ENCODE measurements at regions not wholly inside any gene's neighbourhood (a gene's known extent, or its start where the extent isn't known, plus 50 kb on each side); places are given as distances from the start of the nearest gene placed in this dataset.

- H3K4me3 ChIP-seq (ENCODE audit: low read length in 3 of 3), result peak overlapping the region in 1 of 3 donors; percentile 38
- peaks cover 14 to 37% (median 15%) of the 10 kb centered on the region in 3 donors for H3K4me1 ChIP-seq (ENCODE audit: control insufficient read depth in 3 of 3, insufficient read depth in 3 of 3, low read length in 3 of 3)
- H3K27ac ChIP-seq (ENCODE audit: low read depth, low read length), result peak overlapping the region; percentile 57
- no peaks in the 10 kb centered on the region for H3K9me3 ChIP-seq (ENCODE audit: control insufficient read depth in 3 of 3, low read length in 3 of 3)
- peak overlapping the region in 1 of 3 donors; percentile 9 for H3K9ac ChIP-seq (ENCODE audit: low read depth in 1 of 3, low read length in 3 of 3)
- H3K27me3 ChIP-seq (ENCODE audit: control insufficient read depth in 3 of 3, insufficient read depth in 3 of 3, low read length in 3 of 3), result no peaks in the 10 kb centered on the region
- no peaks in the 10 kb centered on the region for H3K36me3 ChIP-seq (ENCODE audit: control insufficient read depth in 3 of 3, insufficient read depth in 3 of 3, low read length in 3 of 3)
Observed at GRCh38 chr5:6831678-6832671, 118.7 kb downstream of the TENT4A start.

- Histone ChIP-seq H3K27ac (ENCODE audit: low read depth, low read length) (peak overlapping the region; percentile 57), H3K9me3 (ENCODE audit: control insufficient read depth in 3 of 3, low read length in 3 of 3) (no peaks in the 10 kb centered on the region), H3K27me3 (ENCODE audit: control insufficient read depth in 3 of 3, insufficient read depth in 3 of 3, low read length in 3 of 3) (no peaks in the 10 kb centered on the region), H3K9ac (ENCODE audit: low read depth in 1 of 3, low read length in 3 of 3) (no peak overlapping the region), H3K4me3 (ENCODE audit: low read length in 3 of 3) (peak overlapping the region in 1 of 3 donors; percentile 38), H3K4me1 (ENCODE audit: control insufficient read depth in 3 of 3, insufficient read depth in 3 of 3, low read length in 3 of 3) (peaks cover 14 to 37% (median 15%) of the 10 kb centered on the region in 3 donors), H3K36me3 (ENCODE audit: control insufficient read depth in 3 of 3, insufficient read depth in 3 of 3, low read length in 3 of 3) (no peaks in the 10 kb centered on the region)
Observed at GRCh38 chr5:6832994-6833393, 119.8 kb downstream of the TENT4A start.

- Histone ChIP-seq H3K36me3 (ENCODE audit: control insufficient read depth in 3 of 3, insufficient read depth in 3 of 3, low read length in 3 of 3) (no peaks in the 10 kb centered on the region), H3K4me1 (ENCODE audit: control insufficient read depth in 3 of 3, insufficient read depth in 3 of 3, low read length in 3 of 3) (peaks cover 14 to 37% (median 15%) of the 10 kb centered on the region in 3 donors), H3K27ac (ENCODE audit: low read depth, low read length) (peak overlapping the region; percentile 57), H3K9me3 (ENCODE audit: control insufficient read depth in 3 of 3, low read length in 3 of 3) (no peaks in the 10 kb centered on the region), H3K4me3 (ENCODE audit: low read length in 3 of 3) (no peak overlapping the region), H3K27me3 (ENCODE audit: control insufficient read depth in 3 of 3, insufficient read depth in 3 of 3, low read length in 3 of 3) (no peaks in the 10 kb centered on the region), H3K9ac (ENCODE audit: low read depth in 1 of 3, low read length in 3 of 3) (no peak overlapping the region)
Observed at GRCh38 chr5:6833406-6833805, 120.2 kb downstream of the TENT4A start.

- no peak overlapping the region for H3K27ac ChIP-seq (ENCODE audit: low read depth, low read length)
- no peaks in the 10 kb centered on the region for H3K9me3 ChIP-seq (ENCODE audit: control insufficient read depth in 3 of 3, low read length in 3 of 3)
Observed at GRCh38 chr5:6837095-6837494, 123.9 kb downstream of the TENT4A start.

GRCh38 chr5:6837519-6838110 lies 124.4 kb downstream of the TENT4A start:
- no peak overlapping the region for H3K27ac ChIP-seq (ENCODE audit: low read depth, low read length)
- H3K4me1 ChIP-seq (ENCODE audit: control insufficient read depth in 3 of 3, insufficient read depth in 3 of 3, low read length in 3 of 3), result peaks cover 7 to 12% (median 10%) of the 10 kb centered on the region in 3 donors
- no peaks in the 10 kb centered on the region for H3K36me3 ChIP-seq (ENCODE audit: control insufficient read depth in 3 of 3, insufficient read depth in 3 of 3, low read length in 3 of 3)
- no peak overlapping the region for H3K9ac ChIP-seq (ENCODE audit: low read depth in 1 of 3, low read length in 3 of 3)
- no peak overlapping the region for H3K4me3 ChIP-seq (ENCODE audit: low read length in 3 of 3)
- no peaks in the 10 kb centered on the region for H3K9me3 ChIP-seq (ENCODE audit: control insufficient read depth in 3 of 3, low read length in 3 of 3)
- H3K27me3 ChIP-seq (ENCODE audit: control insufficient read depth in 3 of 3, insufficient read depth in 3 of 3, low read length in 3 of 3), result no peaks in the 10 kb centered on the region

More at GRCh38 chr5:6837095-6837494, 123.9 kb downstream of the TENT4A start:
- Histone ChIP-seq H3K9ac (ENCODE audit: low read depth in 1 of 3, low read length in 3 of 3) (no peak overlapping the region), H3K36me3 (ENCODE audit: control insufficient read depth in 3 of 3, insufficient read depth in 3 of 3, low read length in 3 of 3) (no peaks in the 10 kb centered on the region), H3K27me3 (ENCODE audit: control insufficient read depth in 3 of 3, insufficient read depth in 3 of 3, low read length in 3 of 3) (no peaks in the 10 kb centered on the region), H3K4me3 (ENCODE audit: low read length in 3 of 3) (no peak overlapping the region), H3K4me1 (ENCODE audit: control insufficient read depth in 3 of 3, insufficient read depth in 3 of 3, low read length in 3 of 3) (peaks cover 13 to 15% (median 15%) of the 10 kb centered on the region in 3 donors)

- no peaks in the 10 kb centered on the region for H3K9me3 ChIP-seq (ENCODE audit: control insufficient read depth in 3 of 3, low read length in 3 of 3)
- H3K27me3 ChIP-seq (ENCODE audit: control insufficient read depth in 3 of 3, insufficient read depth in 3 of 3, low read length in 3 of 3), result no peaks in the 10 kb centered on the region
- peaks cover under 1 to 2% (median 2%) of the 10 kb centered on the region in 3 donors for H3K4me1 ChIP-seq (ENCODE audit: control insufficient read depth in 3 of 3, insufficient read depth in 3 of 3, low read length in 3 of 3)
- no peak overlapping the region for H3K9ac ChIP-seq (ENCODE audit: low read depth in 1 of 3, low read length in 3 of 3)
- no peak overlapping the region for H3K4me3 ChIP-seq (ENCODE audit: low read length in 3 of 3)
- H3K36me3 ChIP-seq (ENCODE audit: control insufficient read depth in 3 of 3, insufficient read depth in 3 of 3, low read length in 3 of 3), result no peaks in the 10 kb centered on the region
- no peak overlapping the region for H3K27ac ChIP-seq (ENCODE audit: low read depth, low read length)
Observed at GRCh38 chr5:6838736-6839135, 125.5 kb downstream of the TENT4A start.

GRCh38 chr5:6840136-6840793 lies 127.0 kb downstream of the TENT4A start:
- Histone ChIP-seq H3K36me3 (ENCODE audit: control insufficient read depth in 3 of 3, insufficient read depth in 3 of 3, low read length in 3 of 3) (no peaks in the 10 kb centered on the region), H3K9ac (ENCODE audit: low read depth in 1 of 3, low read length in 3 of 3) (no peak overlapping the region), H3K9me3 (ENCODE audit: control insufficient read depth in 3 of 3, low read length in 3 of 3) (no peaks in the 10 kb centered on the region), H3K4me1 (ENCODE audit: control insufficient read depth in 3 of 3, insufficient read depth in 3 of 3, low read length in 3 of 3) (no peaks in the 10 kb centered on the region), H3K4me3 (ENCODE audit: low read length in 3 of 3) (no peak overlapping the region), H3K27me3 (ENCODE audit: control insufficient read depth in 3 of 3, insufficient read depth in 3 of 3, low read length in 3 of 3) (no peaks in the 10 kb centered on the region), H3K27ac (ENCODE audit: low read depth, low read length) (no peak overlapping the region)

GRCh38 chr5:6843335-6843734 lies 130.1 kb downstream of the TENT4A start:
- Histone ChIP-seq H3K27ac (ENCODE audit: low read depth, low read length) (no peak overlapping the region), H3K4me1 (ENCODE audit: control insufficient read depth in 3 of 3, insufficient read depth in 3 of 3, low read length in 3 of 3) (no peaks in the 10 kb centered on the region), H3K4me3 (ENCODE audit: low read length in 3 of 3) (no peak overlapping the region), H3K9me3 (ENCODE audit: control insufficient read depth in 3 of 3, low read length in 3 of 3) (no peaks in the 10 kb centered on the region), H3K27me3 (ENCODE audit: control insufficient read depth in 3 of 3, insufficient read depth in 3 of 3, low read length in 3 of 3) (no peaks in the 10 kb centered on the region), H3K36me3 (ENCODE audit: control insufficient read depth in 3 of 3, insufficient read depth in 3 of 3, low read length in 3 of 3) (no peaks in the 10 kb centered on the region), H3K9ac (ENCODE audit: low read depth in 1 of 3, low read length in 3 of 3) (no peak overlapping the region)

- Histone ChIP-seq H3K4me3 (ENCODE audit: low read length in 3 of 3) (no peak overlapping the region), H3K9ac (ENCODE audit: low read depth in 1 of 3, low read length in 3 of 3) (no peak overlapping the region), H3K27me3 (ENCODE audit: control insufficient read depth in 3 of 3, insufficient read depth in 3 of 3, low read length in 3 of 3) (no peaks in the 10 kb centered on the region), H3K36me3 (ENCODE audit: control insufficient read depth in 3 of 3, insufficient read depth in 3 of 3, low read length in 3 of 3) (no peaks in the 10 kb centered on the region), H3K9me3 (ENCODE audit: control insufficient read depth in 3 of 3, low read length in 3 of 3) (no peaks in the 10 kb centered on the region), H3K27ac (ENCODE audit: low read depth, low read length) (no peak overlapping the region), H3K4me1 (ENCODE audit: control insufficient read depth in 3 of 3, insufficient read depth in 3 of 3, low read length in 3 of 3) (no peaks in the 10 kb centered on the region)
Observed at GRCh38 chr5:6843821-6844220, 130.6 kb downstream of the TENT4A start.

Measured in skeletal muscle tissue (tissue), 3 donors.